GM12892 (cell line): ENCODE measurements at regions not wholly inside any gene's neighbourhood (a gene's known extent, or its start where the extent isn't known, plus 50 kb on each side); places are given as distances from the start of the nearest gene placed in this dataset.
"Not testable (repeated sequence)": the region's sequence is repeated elsewhere in the genome, so short reads cannot be mapped to it uniquely, and the experiment has no call there.

ENCODE experiments used
- DNase-seq: peaks from one replicate; pipeline ENCODE4 v3.0.0; 2011; ENCODE audit not compliant: insufficient read length
- FAIRE-seq: peaks from 2 replicates; lab custom pipeline; 2011; peaks lifted over from hg19 to GRCh38; lab: Jason Lieb, UNC
- POLR2A ChIP-seq: IDR thresholded peaks from 2 replicates; pipeline ENCODE4 v1.6.1; 2011; ENCODE audit warnings: low read depth, low read length, control low read depth
- POLR2AphosphoS5 ChIP-seq: IDR thresholded peaks from 2 replicates; pipeline ENCODE4 v1.6.1; 2011; ENCODE audit warnings: low read depth, low read length, control low read depth
- TAF1 ChIP-seq: IDR thresholded peaks from 2 replicates; pipeline ENCODE4 v1.6.1; 2011; ENCODE audit warnings: low read depth, mild to moderate bottlenecking, control low read depth, low read length, borderline replicate concordance

DNA sequence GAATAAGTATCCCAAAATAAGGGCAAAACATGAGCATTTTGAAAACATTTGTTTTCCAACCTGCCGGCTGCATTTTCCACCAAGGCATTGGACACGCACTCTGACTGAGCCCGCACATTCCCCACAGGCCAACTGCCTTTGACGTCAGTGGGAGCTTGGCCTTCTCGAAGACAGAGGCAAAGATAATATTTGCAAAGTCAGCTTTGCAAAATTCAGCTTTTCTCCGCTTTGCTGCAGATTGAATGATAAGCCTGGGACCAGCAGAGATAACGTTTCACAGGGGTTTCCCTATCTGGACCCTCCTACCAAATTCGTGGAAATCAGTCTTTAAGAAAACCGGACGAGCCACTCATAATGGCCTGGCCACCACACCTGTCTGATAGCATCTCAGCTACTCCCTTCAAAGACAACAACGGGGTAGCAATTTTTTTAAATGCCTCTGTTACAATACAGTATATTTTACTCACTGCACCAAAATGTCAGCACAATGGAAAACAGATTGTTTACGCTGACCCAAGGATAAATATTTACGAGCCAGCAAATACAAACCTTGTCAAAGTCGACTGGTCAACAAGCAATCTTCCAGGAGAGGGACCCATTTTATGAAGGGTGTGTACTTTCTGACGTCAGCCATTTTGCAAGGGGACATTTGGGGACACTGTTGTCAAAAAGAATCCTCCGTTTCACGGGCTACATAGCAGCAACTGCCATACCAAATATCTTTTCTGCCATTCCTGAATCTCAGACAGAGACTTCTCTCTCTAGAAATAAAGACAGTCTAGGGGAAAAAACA is 100.5 kb downstream of the TFAP2A start:
- DNase-seq (no peak), FAIRE-seq (no peak)

GRCh38 chr6:10313799-10314162 is 101.1 kb downstream of the TFAP2A start:
- FAIRE-seq: no peak
- TF ChIP-seq POLR2AphosphoS5 (no peak), POLR2A (no peak), TAF1 (no peak)
- DNase-seq: no peak

More for the DNA sequence above, 100.5 kb downstream of the TFAP2A start:
- no peak for TF ChIP-seq TAF1
- no peak for TF ChIP-seq POLR2A
- no peak for TF ChIP-seq POLR2AphosphoS5

DNA sequence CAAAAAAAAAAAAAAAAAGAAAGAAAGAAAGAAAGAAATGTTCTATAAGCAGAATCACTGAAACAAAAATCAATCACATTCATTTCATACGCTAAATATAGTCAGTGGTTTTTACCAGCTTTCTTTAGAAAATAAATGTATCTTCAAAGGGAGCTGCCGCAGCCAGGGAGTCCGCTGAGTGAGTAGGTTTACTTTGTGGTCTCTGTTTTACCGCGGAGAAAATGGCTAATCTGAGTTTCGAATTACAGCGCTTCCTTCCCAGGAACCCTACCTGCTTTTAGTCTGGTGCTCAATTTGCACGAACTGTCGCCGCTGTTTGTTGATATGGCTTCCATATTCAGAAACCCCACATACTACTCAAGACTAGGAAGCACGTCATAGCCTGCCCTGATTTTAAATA is 102.4 kb downstream of the TFAP2A start:
- DNase-seq (no peak), FAIRE-seq (no peak)
- TF ChIP-seq POLR2AphosphoS5: no peak
- TF ChIP-seq TAF1: no peak
- TF ChIP-seq POLR2A: no peak

GRCh38 chr6:10311546-10312405 is 103.1 kb downstream of the TFAP2A start:
- DNase-seq, FAIRE-seq: not testable (repeated sequence)

GRCh38 chr6:10310826-10311225 is 104.0 kb downstream of the TFAP2A start:
- no peak for TF ChIP-seq TAF1
- TF ChIP-seq POLR2A: no peak
- TF ChIP-seq POLR2AphosphoS5: no peak
- FAIRE-seq (no peak), DNase-seq (no peak)

- no peak for FAIRE-seq
- DNase-seq: no peak
- TF ChIP-seq TAF1 (no peak), POLR2A (no peak), POLR2AphosphoS5 (no peak)
Observed at GRCh38 chr6:10310330-10310653, 104.6 kb downstream of the TFAP2A start.

- no peak for FAIRE-seq
- no peak for DNase-seq
- TF ChIP-seq POLR2AphosphoS5 (no peak), TAF1 (no peak), POLR2A (no peak)
Observed at GRCh38 chr6:10309457-10310329, 105.2 kb downstream of the TFAP2A start.

- FAIRE-seq (no peak), DNase-seq (no peak)
- TF ChIP-seq POLR2AphosphoS5 (no peak), TAF1 (no peak), POLR2A (no peak)
Observed at GRCh38 chr6:10307476-10307875, 107.4 kb downstream of the TFAP2A start.

DNA sequence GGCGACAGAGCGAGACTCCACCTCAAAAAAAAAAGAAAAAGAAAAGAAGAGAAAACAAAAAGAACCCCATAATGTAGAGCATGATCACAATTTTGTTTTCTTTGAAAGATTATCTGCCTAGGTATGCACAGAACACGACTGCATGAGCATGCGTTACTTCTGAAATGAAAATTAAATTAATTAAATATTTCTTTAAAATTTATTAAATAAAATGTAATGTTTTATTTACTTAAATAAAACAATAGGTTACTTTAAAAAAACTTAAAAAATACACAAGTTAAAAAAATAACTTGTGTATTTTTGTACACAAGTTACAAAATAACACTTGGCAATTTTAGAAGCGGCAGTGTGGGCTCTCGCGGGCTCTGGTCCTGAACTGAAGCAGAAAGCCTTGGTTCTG is 107.8 kb downstream of the TFAP2A start:
- no peak for TF ChIP-seq POLR2A
- TF ChIP-seq TAF1: no peak
- no peak for TF ChIP-seq POLR2AphosphoS5
- DNase-seq (no peak), FAIRE-seq (no peak)

DNA sequence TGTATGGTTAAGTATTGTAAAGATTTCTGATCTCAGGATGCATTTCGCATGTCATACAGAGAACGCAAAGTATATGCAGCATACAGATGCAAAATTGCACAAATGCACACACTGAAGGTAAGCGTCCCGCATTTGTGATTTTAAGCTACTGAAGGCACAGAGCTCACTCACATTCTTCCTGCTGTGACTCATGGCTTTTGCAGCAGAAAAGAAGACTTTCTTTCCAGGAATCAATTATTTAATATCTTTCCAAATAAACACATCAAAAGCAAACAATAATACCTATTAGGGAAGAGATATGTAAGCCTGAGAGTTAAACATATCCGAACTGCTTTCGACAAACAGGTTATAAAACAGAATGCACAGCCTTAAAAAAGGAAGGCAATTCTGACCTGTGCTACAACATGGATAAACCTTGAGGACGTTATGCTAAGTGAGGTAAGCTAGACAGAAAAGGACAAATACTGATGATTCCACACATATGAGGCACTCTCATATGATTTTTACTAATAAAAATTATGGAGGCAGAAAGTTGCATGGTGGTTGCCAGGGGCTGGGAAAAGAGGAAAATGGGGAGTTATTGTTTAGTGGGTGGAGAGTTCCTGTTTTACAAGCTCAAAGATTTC is 109.0 kb downstream of the TFAP2A start:
- DNase-seq (no peak), FAIRE-seq (no peak)
- TF ChIP-seq POLR2AphosphoS5 (no peak), TAF1 (no peak), POLR2A (no peak)

GRCh38 chr6:10303608-10304506 is 111.0 kb downstream of the TFAP2A start:
- DNase-seq: no peak
- no peak for FAIRE-seq
- no peak for TF ChIP-seq TAF1
- no peak for TF ChIP-seq POLR2A
- TF ChIP-seq POLR2AphosphoS5: no peak
